ENCODE measurements at regions not wholly inside any gene's neighbourhood (a gene's known extent, or its start where the extent isn't known, plus 50 kb on each side); places are given as distances from the start of the nearest gene placed in this dataset.

GRCh38 chr11:104602643-104603042 is 295.6 kb downstream of the CASP12 start:
- FAIRE-seq (no peak), ATAC-seq (no peak), DNase-seq (ENCODE audit: extremely low read depth in 1 of 4, low spot score in 3 of 4) (no peak)
- no TSS peak for BruUV-seq (replicated peaks)
- WGBS (ENCODE audit: insufficient coverage, low coverage, missing lambda C conversion rate), result 0% methylated on average over 4 of the region's 4 CpGs
- intact Hi-C loops (cut with micrococcal nuclease), result no loop called here
- Histone ChIP-seq H3K4me2 (ENCODE audit: insufficient read depth, low read length) (no peak overlapping the region), H3K27ac (ENCODE audit: extremely low read depth, low read depth, low read length) (no peak overlapping the region), H3K79me2 (ENCODE audit: control insufficient read depth, insufficient read depth, low read length) (no peaks in the 10 kb centered on the region), H3K4me3 (no peak overlapping the region), H3K4me1 (replicated peaks in 1 of 2; ENCODE audit: control insufficient read depth in 2 of 2, insufficient read depth in 2 of 2, low read length in 2 of 2) (no peaks in the 10 kb centered on the region), H3K27me3 (ENCODE audit: control insufficient read depth in 2 of 2, insufficient read depth in 2 of 2, low read length in 2 of 2) (no peaks in the 10 kb centered on the region), H4K20me1 (replicated peaks; ENCODE audit: control insufficient read depth, insufficient read depth, low read length) (no peaks in the 10 kb centered on the region), H3K9me1 (ENCODE audit: control insufficient read depth, insufficient read depth, low read length) (no peaks in the 10 kb centered on the region), H3K36me3 (ENCODE audit: control insufficient read depth, insufficient read depth, low read length) (no peaks in the 10 kb centered on the region), H2AFZ (ENCODE audit: low read depth, low read length) (no peak overlapping the region), H3K9me3 (replicated peaks; ENCODE audit: control insufficient read depth, insufficient read depth, low read depth, low read length) (no peaks in the 10 kb centered on the region), H3K9ac (ENCODE audit: insufficient read depth in 1 of 2, low read depth in 2 of 2, low read length in 2 of 2) (no peak overlapping the region)
- ChIA-PET POLR2A (no interaction called here), CTCF (ENCODE audit: low intra/inter-chr PET ratio) (no interaction called here)
- TF ChIP-seq MYNN (IDR thresholded peaks at IDR 0.05) (no peak), MYNN (CRISPR knock-in tag; IDR thresholded peaks at IDR 0.05) (no peak), NR4A1 (CRISPR knock-in tag; IDR thresholded peaks at IDR 0.05) (no peak), NR4A1 (tag; IDR thresholded peaks at IDR 0.05) (no peak), MLLT1 (IDR thresholded peaks at IDR 0.05) (no peak), KDM4B (IDR thresholded peaks at IDR 0.05; ENCODE audit: borderline replicate concordance in 2 of 2, low read depth in 1 of 2) (no peak), SMARCB1 (IDR thresholded peaks at IDR 0.05; ENCODE audit: insufficient read length, low read depth) (no peak), ZNF175 (CRISPR knock-in tag; IDR thresholded peaks at IDR 0.05; ENCODE audit: low read depth) (no peak)
- in situ Hi-C loops (cut with MboI), result no loop called here

All from K562 (cell line).